ENCODE measurements at regions not wholly inside any gene's neighbourhood (a gene's known extent, or its start where the extent isn't known, plus 50 kb on each side); places are given as distances from the start of the nearest gene placed in this dataset.

GRCh38 chr12:67915335-67915851 lies 73.9 kb upstream of the IFNG-AS1 start:
- TF ChIP-seq TAF1 (IDR thresholded peaks at IDR 0.05; ENCODE audit: borderline replicate concordance, insufficient read depth, low read length) (no peak), REST (IDR thresholded peaks at IDR 0.05; ENCODE audit: insufficient read depth in 1 of 2, low read depth in 2 of 2, low read length in 2 of 2) (no peak), SIN3A (IDR thresholded peaks at IDR 0.05; ENCODE audit: borderline replicate concordance, insufficient read depth, low read length) (no peak), POLR2AphosphoS5 (IDR thresholded peaks at IDR 0.05; ENCODE audit: low read depth, low read length) (no peak), FOXP2 (optimal IDR thresholded peaks at IDR 0.05; ENCODE audit: borderline replicate concordance, extremely low read depth, extremely low read length, insufficient read depth) (no peak)
